SK-N-SH treated with all-trans-retinoic acid at 6 μM for 48 hours (cell line): ENCODE measurements at regions not wholly inside any gene's neighbourhood (a gene's known extent, or its start where the extent isn't known, plus 50 kb on each side); places are given as distances from the start of the nearest gene placed in this dataset.

ENCODE experiments used
- ATAC-seq: fragments of 200-7000 bp; cut with Tn5 transposase; 3 replicates; pipeline ENCODE4 v1.9.1; 2020; ENCODE audit warnings: mild to moderate bottlenecking, moderate library complexity
- ARNTL ChIP-seq: fragments of 450-650 bp; formaldehyde crosslinking; IDR thresholded peaks from 2 replicates; pipeline ENCODE4 v1.5.0; 2020; ENCODE audit warnings: low read depth, mild to moderate bottlenecking, moderate library complexity, borderline replicate concordance
- BACH2 ChIP-seq: fragments of 250-450 bp; sonication (Bioruptor Pico); IDR thresholded peaks from 2 replicates; pipeline ENCODE4 v1.9.0; 2021; ENCODE audit warnings: mild to moderate bottlenecking, borderline replicate concordance
- CREB5 ChIP-seq: fragments of 250-450 bp; sonication (Bioruptor Pico); IDR thresholded peaks from 2 replicates; pipeline ENCODE4 v1.5.1; 2020; ENCODE audit warnings: low read depth, mild to moderate bottlenecking, moderate library complexity
- CSDC2 ChIP-seq: fragments of 250-450 bp; sonication (Bioruptor Pico); IDR thresholded peaks from 2 replicates; pipeline ENCODE4 v1.5.0; 2020; ENCODE audit warnings: mild to moderate bottlenecking, moderate library complexity
- CSRNP3 ChIP-seq: fragments of 250-450 bp; sonication (Bioruptor Pico); IDR thresholded peaks from 2 replicates; pipeline ENCODE4 v1.5.1; 2021; ENCODE audit warnings: mild to moderate bottlenecking, moderate library complexity
- ESRRG ChIP-seq: fragments of 250-450 bp; sonication (Bioruptor Pico); IDR thresholded peaks from 2 replicates; pipeline ENCODE4 v1.6.1; 2021; ENCODE audit warnings: mild to moderate bottlenecking
- GLIS3 ChIP-seq: fragments of 250-450 bp; sonication (Bioruptor Pico); IDR thresholded peaks from 2 replicates; pipeline ENCODE4 v1.5.0; 2020; ENCODE audit warnings: mild to moderate bottlenecking, moderate library complexity
- ISL1 ChIP-seq: fragments of 250-450 bp; sonication (Bioruptor Pico); IDR thresholded peaks from 2 replicates; pipeline ENCODE4 v2.1.2; 2022; ENCODE audit warnings: mild to moderate bottlenecking, moderate library complexity
- OSR1 ChIP-seq: fragments of 250-450 bp; sonication (Bioruptor Pico); IDR thresholded peaks from 2 replicates; pipeline ENCODE4 v1.8.0; 2022; ENCODE audit warnings: moderate library complexity, mild to moderate bottlenecking, inconsistent platforms
- PATZ1 ChIP-seq: fragments of 250-450 bp; sonication (Bioruptor Pico); IDR thresholded peaks from 2 replicates; pipeline ENCODE4 v1.8.0; 2020; ENCODE audit warnings: mild to moderate bottlenecking, moderate library complexity, borderline replicate concordance
- PPARA ChIP-seq: fragments of 250-450 bp; sonication (Bioruptor Pico); IDR thresholded peaks from 2 replicates; pipeline ENCODE4 v1.5.0; 2020; ENCODE audit warnings: mild to moderate bottlenecking, borderline replicate concordance
- RARB ChIP-seq: fragments of 250-450 bp; sonication (Bioruptor Pico); IDR thresholded peaks from 2 replicates; pipeline ENCODE4 v1.8.0; 2021; ENCODE audit warnings: mild to moderate bottlenecking, moderate library complexity
- SNAI2 ChIP-seq: fragments of 250-450 bp; sonication (Bioruptor Pico); IDR thresholded peaks from 2 replicates; pipeline ENCODE4 v1.5.0; 2020; ENCODE audit warnings: mild to moderate bottlenecking, moderate library complexity
- TOX ChIP-seq: fragments of 250-450 bp; sonication (Bioruptor Pico); IDR thresholded peaks from 2 replicates; pipeline ENCODE4 v1.8.0; 2021; ENCODE audit warnings: mild to moderate bottlenecking, moderate library complexity, borderline replicate concordance
- TSHZ2 ChIP-seq: fragments of 250-450 bp; sonication (Bioruptor Pico); IDR thresholded peaks from 2 replicates; pipeline ENCODE4 v1.5.0; 2020; ENCODE audit warnings: mild to moderate bottlenecking, moderate library complexity
- ZC3H10 ChIP-seq: fragments of 250-450 bp; sonication (Bioruptor Pico); IDR thresholded peaks from 2 replicates; pipeline ENCODE4 v1.5.1; 2021; ENCODE audit warnings: mild to moderate bottlenecking, moderate library complexity
- ZFP3 ChIP-seq: fragments of 250-450 bp; sonication (Bioruptor Pico); IDR thresholded peaks from 2 replicates; pipeline ENCODE4 v1.5.0; 2020; ENCODE audit warnings: mild to moderate bottlenecking, moderate library complexity
- ZNF565 ChIP-seq: fragments of 450-650 bp; formaldehyde crosslinking; conservative IDR thresholded peaks from 2 replicates; pipeline ENCODE4 v1.5.0; 2020; ENCODE audit warnings: low read depth, mild to moderate bottlenecking, moderate library complexity
- ZNF70 ChIP-seq: fragments of 450-650 bp; formaldehyde crosslinking; IDR thresholded peaks from 2 replicates; pipeline ENCODE4 v1.5.0; 2020; ENCODE audit warnings: mild to moderate bottlenecking, moderate library complexity
- ZNF8 ChIP-seq: fragments of 450-650 bp; formaldehyde crosslinking; IDR thresholded peaks from 2 replicates; pipeline ENCODE4 v1.5.0; 2020; ENCODE audit warnings: mild to moderate bottlenecking, moderate library complexity

- TF ChIP-seq GLIS3 (CRISPR knock-in tag) (no peak), CSRNP3 (CRISPR knock-in tag) (no peak), ESRRG (CRISPR knock-in tag) (no peak), ZC3H10 (no peak)
- ATAC-seq = no peak
Measured at GRCh38 chr13:106101201-106101600, 434.3 kb downstream of the EFNB2 start.

- TF ChIP-seq ARNTL (CRISPR knock-in tag) (no peak), ZC3H10 (no peak), CSDC2 (CRISPR knock-in tag) (no peak), OSR1 (no peak), CSRNP3 (CRISPR knock-in tag) (no peak), CREB5 (CRISPR knock-in tag) (no peak), TOX (CRISPR knock-in tag) (no peak), ZFP3 (CRISPR knock-in tag) (no peak)
- TF ChIP-seq, all 23 proteins: peak for 0
- no peak for ATAC-seq
Measured at GRCh38 chr13:106100171-106100919, 435.1 kb downstream of the EFNB2 start.

- no peak for ATAC-seq
Measured at GRCh38 chr13:106099765-106100164, 435.7 kb downstream of the EFNB2 start.

More at GRCh38 chr13:106099765-106100164, 435.7 kb downstream of the EFNB2 start:
- TF ChIP-seq OSR1 (no peak), PATZ1 (no peak), ZFP3 (CRISPR knock-in tag) (no peak), PPARA (no peak), GLIS3 (CRISPR knock-in tag) (no peak), TOX (CRISPR knock-in tag) (no peak), TSHZ2 (no peak), CREB5 (CRISPR knock-in tag) (no peak), ZNF70 (CRISPR knock-in tag) (no peak), BACH2 (CRISPR knock-in tag) (no peak), ZC3H10 (no peak), RARB (CRISPR knock-in tag) (no peak), ESRRG (CRISPR knock-in tag) (no peak), SNAI2 (CRISPR knock-in tag) (no peak), ISL1 (CRISPR knock-in tag) (no peak), ZNF8 (CRISPR knock-in tag) (no peak), ZNF565 (no peak)
